ENCODE measurements at regions not wholly inside any gene's neighbourhood (a gene's known extent, or its start where the extent isn't known, plus 50 kb on each side); places are given as distances from the start of the nearest gene placed in this dataset.

DNA sequence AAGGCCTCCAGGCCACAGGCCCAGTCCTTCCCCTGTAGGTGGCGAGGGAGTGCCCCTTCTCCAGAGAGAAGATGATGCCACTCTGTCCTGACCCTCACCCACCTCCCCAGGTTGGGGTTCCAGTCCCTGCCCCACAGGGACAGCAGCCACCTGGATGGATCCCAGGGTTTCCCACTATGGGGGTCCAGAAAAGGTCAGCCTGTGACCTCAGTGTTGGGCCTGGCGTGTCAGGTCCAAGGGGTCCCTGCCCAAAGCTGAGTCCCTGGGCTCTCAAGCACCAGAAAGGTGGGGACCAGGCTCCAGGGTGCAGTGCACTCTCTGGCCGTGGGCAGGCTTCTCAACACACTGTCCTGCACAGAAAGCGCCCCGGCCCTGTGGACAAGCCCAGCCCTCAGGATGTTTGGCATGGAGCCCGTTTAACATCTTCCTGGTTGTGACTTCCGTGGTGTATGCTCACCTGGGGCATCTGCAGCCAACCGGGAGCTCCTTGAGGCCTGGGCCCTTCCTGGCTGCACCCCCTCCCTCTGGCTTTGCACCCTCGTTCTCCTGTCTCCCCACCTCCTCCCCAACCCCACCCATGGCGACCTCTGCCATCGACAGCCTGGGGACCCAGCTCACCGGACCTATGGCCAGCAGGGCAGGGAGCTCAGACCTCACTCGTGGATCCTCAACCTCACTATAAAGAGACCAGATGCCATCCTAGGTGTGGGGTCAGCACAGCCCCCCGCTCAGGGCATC lies 58.3 kb upstream of the PPP2R2D start:
- DNase-seq (ENCODE audit: low read depth in 2 of 2, low spot score in 1 of 2), result no peak

DNA sequence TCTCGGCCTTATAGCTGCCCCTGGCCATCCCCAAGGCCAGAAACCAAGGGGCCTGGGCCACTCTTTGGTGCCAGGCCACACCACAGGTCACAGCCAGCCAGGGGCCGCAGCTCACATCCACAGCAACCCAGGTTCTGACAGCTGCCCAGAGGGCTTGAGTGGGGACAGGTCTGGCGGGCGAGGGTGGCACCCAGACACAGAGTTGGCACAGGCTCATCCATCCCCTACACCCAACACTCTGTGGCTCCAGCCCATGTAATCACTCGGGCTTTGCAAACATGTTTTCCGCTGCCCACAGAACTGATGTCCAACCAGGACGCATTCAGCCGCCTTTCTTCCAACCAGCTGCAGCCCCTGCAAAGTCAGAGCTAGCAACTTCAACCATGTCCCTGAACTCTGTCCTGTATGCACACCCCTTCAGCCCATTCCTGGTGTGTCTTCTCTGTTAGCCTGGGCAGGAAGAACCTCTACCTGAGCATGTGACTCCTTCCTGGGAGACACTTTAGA lies 57.7 kb upstream of the PPP2R2D start:
- no peak for DNase-seq (ENCODE audit: low read depth in 2 of 2, low spot score in 1 of 2)

DNA sequence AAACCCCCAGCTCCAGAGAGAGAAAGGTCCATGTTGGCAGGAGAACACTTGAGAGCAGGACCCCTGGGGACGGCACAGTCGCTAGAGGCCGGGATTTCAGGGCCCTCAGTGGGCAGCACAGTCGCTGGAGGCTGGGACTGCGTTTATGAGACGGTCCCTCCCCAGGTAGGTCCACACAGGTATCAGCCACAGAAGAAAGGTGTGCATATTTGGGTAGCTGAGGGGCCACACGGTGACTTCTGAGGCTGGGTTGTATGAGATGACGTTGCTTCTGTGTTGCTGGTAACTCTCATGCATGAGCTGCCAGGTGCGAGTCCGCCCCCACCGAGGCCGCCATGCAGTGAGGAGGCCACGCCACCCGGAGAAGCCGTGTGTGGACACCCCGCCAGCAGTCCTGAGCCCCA lies 56.9 kb upstream of the PPP2R2D start:
- no peak for DNase-seq (ENCODE audit: low read depth in 2 of 2, low spot score in 1 of 2)

DNA sequence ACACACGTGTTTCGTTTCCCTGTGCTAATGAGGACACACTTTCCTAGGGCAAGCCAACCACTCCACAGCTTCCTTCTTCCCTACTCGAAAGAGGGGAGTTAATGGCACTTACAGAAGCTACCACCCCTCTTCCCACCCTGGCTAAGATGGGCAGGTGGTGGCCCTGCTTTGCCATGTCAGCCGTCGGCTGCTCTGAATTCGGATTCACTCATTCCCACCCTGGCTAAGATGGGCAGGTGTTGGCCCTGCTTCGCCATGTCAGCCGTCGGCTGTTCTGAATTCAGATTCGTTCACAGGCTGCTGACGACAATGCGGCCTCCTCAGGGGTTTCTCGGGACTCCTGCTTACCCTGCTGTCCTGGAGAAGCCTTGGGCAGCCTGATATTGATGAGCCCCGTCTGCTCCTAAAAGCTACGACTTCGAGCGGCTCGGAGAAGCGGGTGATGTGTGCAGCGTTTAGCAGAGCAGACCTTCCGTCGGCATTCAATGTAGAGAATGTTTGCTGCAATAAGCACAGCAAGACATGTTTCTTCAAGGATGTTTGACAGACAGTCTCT lies 56.2 kb upstream of the PPP2R2D start:
- no peak for DNase-seq (ENCODE audit: low read depth in 2 of 2, low spot score in 1 of 2)

DNA sequence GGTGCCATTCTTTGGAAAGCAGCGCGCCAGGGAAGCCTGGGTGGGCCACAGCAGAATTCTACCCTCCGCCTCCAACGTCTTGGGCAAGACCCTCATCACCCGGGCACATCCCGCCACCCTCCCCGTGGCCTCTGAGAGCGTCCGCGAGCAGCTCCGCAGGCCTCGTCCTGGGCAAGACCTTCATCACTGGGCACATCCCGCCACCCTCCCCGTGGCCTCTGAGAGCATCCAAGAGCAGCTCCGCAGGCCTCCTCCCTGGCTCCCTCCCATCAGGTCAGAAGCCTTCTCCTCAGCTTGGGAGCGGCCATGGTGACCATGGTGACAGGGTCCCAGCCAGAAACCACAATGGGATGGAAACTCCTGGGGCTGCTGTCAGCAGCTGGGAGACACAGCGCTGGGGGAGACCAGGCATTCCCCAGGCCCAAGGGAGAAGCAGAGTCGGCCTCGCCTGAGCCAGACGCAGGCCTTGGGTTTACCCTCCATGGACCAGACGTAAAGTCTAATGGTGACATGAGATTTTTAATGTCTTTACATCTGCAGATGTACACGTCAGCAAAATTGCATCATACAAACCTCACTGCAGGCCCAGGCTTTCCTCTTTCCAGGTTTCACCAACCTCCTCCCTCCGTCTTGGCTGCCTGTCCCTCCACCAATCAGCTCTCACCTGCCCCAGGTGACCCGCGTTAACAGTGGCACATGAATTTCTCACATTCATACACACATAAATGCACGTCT lies 55.1 kb upstream of the PPP2R2D start:
- DNase-seq (ENCODE audit: low read depth in 2 of 2, low spot score in 1 of 2), result no peak

DNA sequence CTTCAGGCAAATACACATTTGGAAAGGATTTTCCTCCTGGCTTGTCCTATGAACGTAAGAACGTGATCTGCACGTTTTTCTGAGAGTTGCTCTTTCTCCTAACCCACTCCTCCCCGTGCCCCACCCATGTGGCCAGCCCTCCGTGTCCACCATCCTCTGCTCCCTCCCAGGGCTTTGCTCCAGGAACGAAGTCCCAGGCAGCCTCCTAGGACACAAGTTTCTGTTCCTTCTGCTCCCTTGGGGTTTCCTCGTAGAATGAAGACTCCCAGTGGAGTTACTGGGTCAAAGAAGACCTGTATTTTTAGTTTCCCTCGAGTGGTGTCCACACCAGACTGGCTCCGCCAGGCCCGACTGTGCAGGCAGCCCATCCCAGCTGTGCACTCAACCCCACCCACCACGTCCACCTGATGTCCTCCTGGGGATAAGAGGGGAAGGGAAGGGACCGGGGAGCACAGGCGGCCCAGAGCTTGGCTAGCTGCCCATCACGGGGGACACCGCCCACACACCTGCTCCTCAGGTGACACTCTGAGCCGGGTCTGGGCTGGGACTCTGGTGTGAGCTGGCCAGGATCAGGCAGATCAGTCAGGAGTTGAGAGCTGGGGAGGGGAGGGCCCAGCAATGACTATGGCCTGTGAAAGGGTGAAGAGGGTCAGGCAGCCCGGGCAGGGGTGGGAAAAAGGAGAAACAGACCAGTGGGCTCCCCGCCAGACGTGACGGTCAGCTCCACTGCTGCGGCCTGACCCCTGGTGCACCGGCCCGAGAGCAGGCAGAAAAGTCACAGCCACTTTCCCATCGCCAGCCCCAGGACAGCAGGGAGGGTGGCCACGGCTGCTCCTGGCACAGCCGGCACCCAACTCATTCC lies 54.3 kb upstream of the PPP2R2D start:
- no peak for DNase-seq (ENCODE audit: low read depth in 2 of 2, low spot score in 1 of 2)

DNA sequence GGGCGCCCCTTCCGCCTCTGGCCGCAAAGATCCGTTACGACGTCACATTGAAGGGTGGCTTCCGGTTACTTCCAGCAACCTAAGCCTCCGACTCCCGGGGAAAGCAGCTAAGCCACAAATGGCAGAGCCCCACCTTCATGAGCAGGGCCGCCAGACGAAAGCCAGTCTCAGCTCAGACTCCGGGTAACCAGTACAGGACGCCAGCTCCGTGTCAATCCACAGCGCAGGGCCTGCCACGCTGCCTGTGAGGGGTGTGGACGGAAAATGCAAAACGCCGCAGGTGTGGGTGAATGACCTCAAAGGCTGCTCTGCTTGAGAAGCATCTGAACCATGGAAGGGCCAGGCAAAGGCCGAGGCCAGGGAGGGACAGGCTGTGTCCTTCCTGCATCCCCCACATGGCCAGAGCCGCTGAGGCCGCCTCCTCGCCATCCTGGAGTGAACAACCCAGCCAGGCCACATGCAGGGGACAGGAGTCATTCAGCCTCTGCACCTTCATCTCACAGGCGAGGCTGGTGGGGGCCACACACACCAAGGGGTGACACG lies 53.5 kb upstream of the PPP2R2D start:
- DNase-seq (ENCODE audit: low read depth in 2 of 2, low spot score in 1 of 2), result no peak

DNA sequence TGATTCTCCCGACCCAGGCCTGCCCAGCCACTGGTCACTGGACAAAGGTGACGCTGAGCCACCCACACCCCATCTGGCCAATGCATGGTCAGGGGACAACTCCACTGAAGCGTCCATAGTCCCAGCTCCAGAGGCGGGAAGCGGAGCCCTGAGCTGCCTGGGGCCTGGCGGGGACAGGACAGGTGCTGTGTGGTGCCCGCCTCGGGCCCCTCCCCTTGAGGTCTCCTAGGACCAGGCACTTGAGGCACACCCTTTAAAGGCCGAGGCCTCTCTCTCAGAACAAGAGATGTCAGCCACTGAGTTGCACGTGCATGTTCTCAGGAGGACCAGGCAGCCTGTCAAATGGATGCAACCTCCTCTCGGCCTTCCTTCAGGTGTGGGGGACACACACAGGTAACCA lies 52.5 kb upstream of the PPP2R2D start:
- no peak for DNase-seq (ENCODE audit: low read depth in 2 of 2, low spot score in 1 of 2)

DNA sequence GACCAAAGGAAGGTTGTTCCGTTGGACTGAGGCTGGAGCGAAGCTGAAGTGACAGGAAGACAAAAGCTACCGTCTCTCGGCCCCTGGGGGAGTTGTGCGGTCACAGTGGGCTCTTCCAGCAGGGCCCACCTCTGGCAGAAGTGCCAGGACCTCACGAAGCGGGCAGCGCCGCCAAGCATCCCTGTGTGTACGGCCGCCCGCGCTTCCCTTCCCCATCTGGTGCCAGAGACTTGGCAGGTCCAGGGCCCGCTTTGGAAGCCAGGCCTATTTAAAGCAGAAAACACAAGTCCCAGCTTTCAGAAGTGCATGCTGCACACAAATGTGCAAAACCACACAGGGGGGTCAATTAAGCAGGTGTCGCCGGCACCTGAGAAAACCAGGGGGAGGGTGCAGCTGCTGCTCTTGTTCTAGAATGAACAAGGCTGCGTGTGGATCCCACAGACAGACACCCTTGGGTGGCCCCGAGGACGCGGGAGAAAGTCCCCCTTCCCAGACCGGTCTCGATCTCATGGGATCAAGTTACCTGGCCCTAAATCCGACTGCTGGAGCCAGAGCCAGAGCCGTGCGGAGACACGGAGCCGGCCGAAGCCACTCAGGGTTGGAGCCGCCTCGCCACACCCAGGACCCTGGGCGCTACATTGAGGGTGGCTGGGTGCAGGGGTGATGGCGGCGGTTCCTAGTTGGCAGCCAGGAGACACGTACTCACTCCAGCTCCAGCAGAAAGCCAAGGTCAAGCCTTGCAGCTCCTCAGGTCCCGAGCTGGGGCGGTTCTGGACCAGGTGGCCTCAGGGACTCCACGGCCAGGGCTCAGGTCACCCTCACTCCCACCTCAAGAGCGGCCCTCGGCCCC lies 51.8 kb upstream of the PPP2R2D start:
- DNase-seq (ENCODE audit: low read depth in 2 of 2, low spot score in 1 of 2), result no peak

DNA sequence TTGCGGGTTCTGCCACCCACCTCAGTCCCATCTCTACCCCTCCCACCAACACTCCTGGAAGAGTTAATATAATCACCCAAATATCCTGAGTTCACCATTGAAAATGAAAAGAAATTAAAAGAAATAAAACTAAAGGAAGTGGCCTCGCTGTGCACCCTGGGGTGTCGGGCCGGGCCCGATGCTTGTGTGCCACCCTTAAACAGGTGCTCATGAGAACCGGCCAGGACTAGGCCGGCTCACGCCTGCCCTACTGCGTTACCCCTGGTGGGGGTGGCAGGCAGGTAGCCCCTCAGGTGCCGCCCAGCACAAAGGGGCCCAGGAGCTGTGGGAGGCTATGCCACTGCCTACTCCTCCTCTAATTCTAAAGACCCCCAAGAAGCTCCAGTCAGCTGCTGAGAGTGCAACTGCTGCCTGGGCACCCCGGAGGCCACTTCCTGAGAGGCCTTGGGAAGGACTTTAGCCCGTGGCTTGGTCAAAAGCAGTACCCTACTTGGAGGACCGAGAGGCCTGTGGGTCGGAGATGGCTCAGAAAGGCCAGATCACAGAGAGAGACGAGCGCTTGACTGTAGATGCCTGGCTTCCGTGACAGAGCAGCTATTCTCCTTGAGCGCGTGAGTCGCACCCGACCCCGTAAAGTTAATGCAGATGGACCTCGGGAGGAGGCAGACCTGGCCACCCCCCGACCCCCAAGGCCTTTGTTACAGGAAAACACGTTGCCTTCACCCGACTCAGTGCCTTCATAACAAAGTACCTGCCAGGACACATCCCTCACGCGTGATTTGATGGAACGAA lies 51.0 kb upstream of the PPP2R2D start:
- no peak for DNase-seq (ENCODE audit: low read depth in 2 of 2, low spot score in 1 of 2)

DNA sequence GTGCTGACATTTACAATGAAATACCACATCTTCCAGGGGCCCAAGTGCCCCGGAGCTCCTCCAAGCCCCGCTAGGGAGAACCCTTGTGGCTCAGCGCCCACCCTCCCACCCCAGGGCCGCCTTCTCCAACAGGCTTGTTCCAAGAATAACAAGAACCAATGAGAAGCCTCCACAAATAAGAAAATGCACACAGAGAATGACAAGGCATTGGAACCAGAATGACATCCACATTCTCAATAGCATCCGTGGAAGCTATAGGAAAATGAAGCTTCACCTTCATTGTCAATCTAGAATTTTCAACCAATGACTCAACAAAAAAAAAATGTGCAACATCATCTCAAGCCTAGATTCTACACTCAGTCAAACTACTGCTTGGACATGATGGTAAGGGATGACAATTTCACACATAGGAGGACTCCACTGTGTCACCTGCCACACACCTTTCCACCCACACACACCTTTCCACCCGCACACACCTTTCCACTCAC lies 50.4 kb upstream of the PPP2R2D start:
- no peak for DNase-seq (ENCODE audit: low read depth in 2 of 2, low spot score in 1 of 2)
